A673 (cell line): ENCODE measurements at regions not wholly inside any gene's neighbourhood (a gene's known extent, or its start where the extent isn't known, plus 50 kb on each side); places are given as distances from the start of the nearest gene placed in this dataset.

Source experiments
- EZH2 ChIP-seq: fragments of 200-600 bp; sonication (generic); IDR thresholded peaks from 2 replicates; pipeline ENCODE4 v1.6.1; 2017; ENCODE audit warnings: borderline replicate concordance, low read depth, mild to moderate bottlenecking, mixed read lengths, antibody characterized with exemption, low read length; ENCODE audit not compliant: poor library complexity, severe bottlenecking
- TF ChIP-seq, protein P1 (sequence below): fragments of 300-800, 200-600 bp; sonication (generic); conservative IDR thresholded peaks from 2 replicates; pipeline ENCODE4 v1.5.1; 2017; ENCODE audit warnings: low read depth, mild to moderate bottlenecking, antibody characterized with exemption, low read length, moderate library complexity, mixed read lengths

GRCh38 chr1:238331557-238331956 is 440.8 kb upstream of the ZP4 start:
- TF ChIP-seq, protein P1, sequence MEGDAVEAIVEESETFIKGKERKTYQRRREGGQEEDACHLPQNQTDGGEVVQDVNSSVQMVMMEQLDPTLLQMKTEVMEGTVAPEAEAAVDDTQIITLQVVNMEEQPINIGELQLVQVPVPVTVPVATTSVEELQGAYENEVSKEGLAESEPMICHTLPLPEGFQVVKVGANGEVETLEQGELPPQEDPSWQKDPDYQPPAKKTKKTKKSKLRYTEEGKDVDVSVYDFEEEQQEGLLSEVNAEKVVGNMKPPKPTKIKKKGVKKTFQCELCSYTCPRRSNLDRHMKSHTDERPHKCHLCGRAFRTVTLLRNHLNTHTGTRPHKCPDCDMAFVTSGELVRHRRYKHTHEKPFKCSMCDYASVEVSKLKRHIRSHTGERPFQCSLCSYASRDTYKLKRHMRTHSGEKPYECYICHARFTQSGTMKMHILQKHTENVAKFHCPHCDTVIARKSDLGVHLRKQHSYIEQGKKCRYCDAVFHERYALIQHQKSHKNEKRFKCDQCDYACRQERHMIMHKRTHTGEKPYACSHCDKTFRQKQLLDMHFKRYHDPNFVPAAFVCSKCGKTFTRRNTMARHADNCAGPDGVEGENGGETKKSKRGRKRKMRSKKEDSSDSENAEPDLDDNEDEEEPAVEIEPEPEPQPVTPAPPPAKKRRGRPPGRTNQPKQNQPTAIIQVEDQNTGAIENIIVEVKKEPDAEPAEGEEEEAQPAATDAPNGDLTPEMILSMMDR = no peak
- TF ChIP-seq EZH2 = no peak
